ENCODE measurements at regions not wholly inside any gene's neighbourhood (a gene's known extent, or its start where the extent isn't known, plus 50 kb on each side); places are given as distances from the start of the nearest gene placed in this dataset.

DNA sequence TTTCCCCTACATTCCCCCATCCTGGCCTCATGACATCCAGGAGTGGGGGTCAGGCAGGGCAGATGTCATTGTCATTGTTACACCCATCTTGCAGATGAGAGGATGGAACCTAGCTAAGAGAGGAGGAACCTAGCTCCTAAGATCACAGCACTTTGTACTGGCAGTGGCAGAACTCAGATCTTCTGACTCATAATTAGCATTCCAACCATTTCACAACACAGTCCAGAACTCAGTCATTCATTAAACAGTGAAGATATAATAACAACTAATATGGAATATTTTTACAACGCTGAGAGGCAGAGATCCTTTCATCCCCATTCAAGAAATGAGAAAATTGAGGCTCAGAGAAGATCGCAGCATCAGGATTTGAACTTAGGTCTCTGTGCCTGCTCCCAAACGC is 127.8 kb downstream of the CHST1 start:
- TF ChIP-seq, protein P1, sequence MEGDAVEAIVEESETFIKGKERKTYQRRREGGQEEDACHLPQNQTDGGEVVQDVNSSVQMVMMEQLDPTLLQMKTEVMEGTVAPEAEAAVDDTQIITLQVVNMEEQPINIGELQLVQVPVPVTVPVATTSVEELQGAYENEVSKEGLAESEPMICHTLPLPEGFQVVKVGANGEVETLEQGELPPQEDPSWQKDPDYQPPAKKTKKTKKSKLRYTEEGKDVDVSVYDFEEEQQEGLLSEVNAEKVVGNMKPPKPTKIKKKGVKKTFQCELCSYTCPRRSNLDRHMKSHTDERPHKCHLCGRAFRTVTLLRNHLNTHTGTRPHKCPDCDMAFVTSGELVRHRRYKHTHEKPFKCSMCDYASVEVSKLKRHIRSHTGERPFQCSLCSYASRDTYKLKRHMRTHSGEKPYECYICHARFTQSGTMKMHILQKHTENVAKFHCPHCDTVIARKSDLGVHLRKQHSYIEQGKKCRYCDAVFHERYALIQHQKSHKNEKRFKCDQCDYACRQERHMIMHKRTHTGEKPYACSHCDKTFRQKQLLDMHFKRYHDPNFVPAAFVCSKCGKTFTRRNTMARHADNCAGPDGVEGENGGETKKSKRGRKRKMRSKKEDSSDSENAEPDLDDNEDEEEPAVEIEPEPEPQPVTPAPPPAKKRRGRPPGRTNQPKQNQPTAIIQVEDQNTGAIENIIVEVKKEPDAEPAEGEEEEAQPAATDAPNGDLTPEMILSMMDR (conservative IDR thresholded peaks at IDR 0.05; ENCODE audit: low read length) = no peak
- TF ChIP-seq EZH2phosphoT487 (IDR thresholded peaks at IDR 0.05; ENCODE audit: borderline replicate concordance) = no peak

Data from Loucy (cell line).